ENCODE measurements at regions not wholly inside any gene's neighbourhood (a gene's known extent, or its start where the extent isn't known, plus 50 kb on each side); places are given as distances from the start of the nearest gene placed in this dataset.

DNA sequence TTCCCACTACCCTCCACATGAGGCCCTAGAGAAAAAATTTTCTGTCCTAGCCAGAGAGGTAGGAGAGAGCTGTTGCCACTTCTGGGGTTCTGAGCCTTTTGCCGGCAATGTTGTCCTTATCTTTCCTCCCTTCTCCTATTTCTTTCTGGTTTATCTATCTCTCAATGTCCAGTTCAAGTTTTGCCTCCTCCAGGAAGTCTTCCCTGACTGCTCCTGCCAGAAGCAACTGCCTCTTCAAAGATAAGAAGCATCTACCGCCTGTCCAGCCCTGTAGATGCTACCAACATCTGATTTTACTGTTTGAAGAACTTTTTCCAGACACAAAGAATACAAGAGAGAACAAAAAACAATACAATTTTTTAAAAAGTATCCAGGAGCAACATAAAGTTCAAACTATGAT lies 220.8 kb upstream of the KLHL29 start:
- CTCF ChIA-PET, result interaction anchor here (0.6 kb wide), 1 partner anchor 202 kb away, joined by 13 read pairs; no protein-coding TSS in a partner anchor
- TF ChIP-seq SP1 (IDR thresholded peaks at IDR 0.05) (no peak), ELF4 (IDR thresholded peaks at IDR 0.05) (no peak), ARNT (IDR thresholded peaks at IDR 0.05) (no peak)
- POLR2A ChIA-PET, result no interaction called here
- no peak for DNase-seq (ENCODE audit: extremely low spot score)

DNA sequence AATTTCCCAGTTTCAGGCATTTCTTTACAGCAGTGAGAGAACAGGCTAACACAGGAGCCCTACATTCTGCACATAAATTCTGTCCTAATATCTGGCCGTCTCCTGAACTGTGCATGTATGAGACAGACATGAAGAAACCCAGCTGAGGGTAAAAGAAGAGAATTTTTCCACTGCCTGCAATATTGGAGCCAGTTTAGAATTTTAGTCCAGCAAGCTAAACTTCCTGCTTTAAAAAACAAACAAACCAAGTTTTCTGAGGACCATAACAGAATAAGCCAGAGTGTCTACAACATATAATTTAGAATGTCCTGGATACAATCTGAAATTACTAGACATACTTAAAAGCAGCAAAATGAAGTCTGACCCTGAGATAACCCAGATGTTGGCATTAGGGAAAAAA lies 215.1 kb upstream of the KLHL29 start:
- DNase-seq (ENCODE audit: extremely low spot score), result no peak
- CTCF ChIA-PET, result no interaction called here
- POLR2A ChIA-PET, result no interaction called here
- TF ChIP-seq SP1 (IDR thresholded peaks at IDR 0.05), result no peak
- TF ChIP-seq ZNF384 (IDR thresholded peaks at IDR 0.05), result no peak
- no peak for TF ChIP-seq SUZ12 (IDR thresholded peaks at IDR 0.05)
- no peak for TF ChIP-seq HDGF (IDR thresholded peaks at IDR 0.05; ENCODE audit: borderline replicate concordance)
- no peak for TF ChIP-seq ELF4 (IDR thresholded peaks at IDR 0.05)
- TF ChIP-seq CTBP1 (IDR thresholded peaks at IDR 0.05; ENCODE audit: borderline replicate concordance), result no peak
- no peak for TF ChIP-seq TARDBP (IDR thresholded peaks at IDR 0.05)
- TF ChIP-seq NFRKB (IDR thresholded peaks at IDR 0.05), result no peak
- TF ChIP-seq LEF1 (IDR thresholded peaks at IDR 0.05; ENCODE audit: borderline replicate concordance), result no peak
- TF ChIP-seq BHLHE40 (IDR thresholded peaks at IDR 0.05; ENCODE audit: borderline replicate concordance), result no peak
- TF ChIP-seq, protein P1, sequence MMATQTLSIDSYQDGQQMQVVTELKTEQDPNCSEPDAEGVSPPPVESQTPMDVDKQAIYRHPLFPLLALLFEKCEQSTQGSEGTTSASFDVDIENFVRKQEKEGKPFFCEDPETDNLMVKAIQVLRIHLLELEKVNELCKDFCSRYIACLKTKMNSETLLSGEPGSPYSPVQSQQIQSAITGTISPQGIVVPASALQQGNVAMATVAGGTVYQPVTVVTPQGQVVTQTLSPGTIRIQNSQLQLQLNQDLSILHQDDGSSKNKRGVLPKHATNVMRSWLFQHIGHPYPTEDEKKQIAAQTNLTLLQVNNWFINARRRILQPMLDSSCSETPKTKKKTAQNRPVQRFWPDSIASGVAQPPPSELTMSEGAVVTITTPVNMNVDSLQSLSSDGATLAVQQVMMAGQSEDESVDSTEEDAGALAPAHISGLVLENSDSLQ (IDR thresholded peaks at IDR 0.05), result no peak

DNA sequence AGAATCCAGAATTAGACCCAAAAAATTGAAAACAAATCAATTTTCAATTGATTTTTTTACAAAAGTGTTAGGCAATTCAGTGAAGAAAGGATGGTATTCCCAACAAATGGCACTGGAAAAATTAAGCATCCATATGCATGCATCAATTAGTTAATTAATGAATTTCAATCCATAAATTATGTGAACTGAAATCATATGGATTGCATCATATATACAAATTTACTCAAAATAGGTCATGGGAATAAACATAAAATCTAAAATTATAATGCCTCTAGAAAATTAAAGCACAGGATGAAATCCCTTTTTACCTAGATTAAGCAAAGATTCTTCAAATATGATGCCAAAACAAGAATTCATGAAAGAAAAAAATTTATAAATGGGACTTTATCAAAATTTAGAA lies 213.9 kb upstream of the KLHL29 start:
- ChIA-PET CTCF (no interaction called here), POLR2A (no interaction called here)
- no peak for TF ChIP-seq ZNF384 (IDR thresholded peaks at IDR 0.05)
- no peak for TF ChIP-seq ELF4 (IDR thresholded peaks at IDR 0.05)
- no peak for TF ChIP-seq FOXK2 (IDR thresholded peaks at IDR 0.05)
- no peak for TF ChIP-seq ARNT (IDR thresholded peaks at IDR 0.05)
- TF ChIP-seq NFRKB (IDR thresholded peaks at IDR 0.05), result no peak
- TF ChIP-seq FOXA1 (IDR thresholded peaks at IDR 0.05), result no peak
- no peak for TF ChIP-seq SP1 (IDR thresholded peaks at IDR 0.05)
- no peak for TF ChIP-seq TARDBP (IDR thresholded peaks at IDR 0.05)
- TF ChIP-seq, protein P1 (IDR thresholded peaks at IDR 0.05), result no peak
- TF ChIP-seq SUZ12 (IDR thresholded peaks at IDR 0.05), result no peak
- no peak for TF ChIP-seq LEF1 (IDR thresholded peaks at IDR 0.05; ENCODE audit: borderline replicate concordance)
- TF ChIP-seq HDGF (IDR thresholded peaks at IDR 0.05; ENCODE audit: borderline replicate concordance), result no peak
- no peak for TF ChIP-seq BHLHE40 (IDR thresholded peaks at IDR 0.05; ENCODE audit: borderline replicate concordance)
- no peak for TF ChIP-seq FOXM1 (IDR thresholded peaks at IDR 0.05; ENCODE audit: borderline replicate concordance)
- TF ChIP-seq CTBP1 (IDR thresholded peaks at IDR 0.05; ENCODE audit: borderline replicate concordance), result no peak
- TF ChIP-seq L3MBTL2 (conservative IDR thresholded peaks at IDR 0.05), result no peak
- DNase-seq (ENCODE audit: extremely low spot score), result no peak

DNA sequence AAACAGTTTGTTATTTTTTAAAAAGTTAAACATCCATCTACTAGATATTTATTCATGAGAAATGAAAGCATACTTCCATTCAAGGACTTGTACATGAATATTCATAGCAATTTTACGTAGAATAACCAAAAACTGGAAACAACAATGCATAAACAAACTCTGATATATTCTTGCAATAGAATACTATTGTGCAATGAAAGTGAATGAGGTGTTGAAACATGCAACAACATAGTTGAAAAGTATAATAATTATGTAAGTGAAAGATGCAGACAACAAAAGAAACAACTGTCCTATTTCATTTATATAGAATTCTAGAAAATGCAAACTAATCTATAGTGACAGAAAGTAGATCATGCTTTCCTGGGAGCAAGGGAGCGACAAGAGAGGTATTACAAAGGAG lies 206.6 kb upstream of the KLHL29 start:
- POLR2A ChIA-PET, result no interaction called here
- TF ChIP-seq NFRKB (IDR thresholded peaks at IDR 0.05) (no peak), TARDBP (IDR thresholded peaks at IDR 0.05) (no peak), HDGF (IDR thresholded peaks at IDR 0.05; ENCODE audit: borderline replicate concordance) (no peak), ARNT (IDR thresholded peaks at IDR 0.05) (no peak), ZNF384 (IDR thresholded peaks at IDR 0.05) (no peak), FOXA1 (IDR thresholded peaks at IDR 0.05) (no peak), ELF4 (IDR thresholded peaks at IDR 0.05) (no peak), BHLHE40 (IDR thresholded peaks at IDR 0.05; ENCODE audit: borderline replicate concordance) (no peak), LEF1 (IDR thresholded peaks at IDR 0.05; ENCODE audit: borderline replicate concordance) (no peak), SUZ12 (IDR thresholded peaks at IDR 0.05) (no peak), FOXK2 (IDR thresholded peaks at IDR 0.05) (no peak), SP1 (IDR thresholded peaks at IDR 0.05) (no peak), CTBP1 (IDR thresholded peaks at IDR 0.05; ENCODE audit: borderline replicate concordance) (no peak), L3MBTL2 (conservative IDR thresholded peaks at IDR 0.05) (no peak), FOXM1 (IDR thresholded peaks at IDR 0.05; ENCODE audit: borderline replicate concordance) (no peak)
- TF ChIP-seq, protein P1 (IDR thresholded peaks at IDR 0.05), result no peak
- CTCF ChIA-PET, result no interaction called here
- no peak for DNase-seq (ENCODE audit: extremely low spot score)

DNA sequence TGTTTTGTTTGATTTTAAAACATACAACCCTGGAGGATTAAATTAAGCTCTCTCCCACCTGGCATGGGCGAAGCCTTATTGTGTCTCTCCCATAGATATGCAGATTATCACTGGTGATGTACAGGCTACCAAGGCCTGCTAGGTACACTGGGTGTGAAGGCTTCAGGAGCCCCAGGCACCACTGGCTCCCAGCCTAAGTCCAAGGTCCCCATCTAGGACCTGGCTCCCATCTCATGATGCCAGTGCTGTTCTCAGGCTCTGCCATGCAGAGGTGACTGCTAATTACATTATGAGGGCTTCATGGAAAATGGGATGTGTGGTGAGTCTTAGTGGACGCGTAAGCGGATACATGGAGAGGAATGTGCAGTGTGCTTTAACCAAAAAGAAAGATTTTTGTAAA lies 201.2 kb upstream of the KLHL29 start:
- TF ChIP-seq FOXA1 (IDR thresholded peaks at IDR 0.05), result no peak
- TF ChIP-seq HDGF (IDR thresholded peaks at IDR 0.05; ENCODE audit: borderline replicate concordance), result no peak
- TF ChIP-seq TARDBP (IDR thresholded peaks at IDR 0.05), result no peak
- no peak for TF ChIP-seq ARNT (IDR thresholded peaks at IDR 0.05)
- TF ChIP-seq LEF1 (IDR thresholded peaks at IDR 0.05; ENCODE audit: borderline replicate concordance), result no peak
- TF ChIP-seq ELF4 (IDR thresholded peaks at IDR 0.05), result no peak
- TF ChIP-seq FOXM1 (IDR thresholded peaks at IDR 0.05; ENCODE audit: borderline replicate concordance), result no peak
- no peak for TF ChIP-seq L3MBTL2 (conservative IDR thresholded peaks at IDR 0.05)
- TF ChIP-seq CTBP1 (IDR thresholded peaks at IDR 0.05; ENCODE audit: borderline replicate concordance), result no peak
- TF ChIP-seq, protein P1 (IDR thresholded peaks at IDR 0.05), result no peak
- no peak for TF ChIP-seq SUZ12 (IDR thresholded peaks at IDR 0.05)
- no peak for TF ChIP-seq FOXK2 (IDR thresholded peaks at IDR 0.05)
- TF ChIP-seq SP1 (IDR thresholded peaks at IDR 0.05), result no peak
- TF ChIP-seq NFRKB (IDR thresholded peaks at IDR 0.05), result no peak
- no peak for TF ChIP-seq ZNF384 (IDR thresholded peaks at IDR 0.05)
- no peak for TF ChIP-seq BHLHE40 (IDR thresholded peaks at IDR 0.05; ENCODE audit: borderline replicate concordance)
- DNase-seq (ENCODE audit: extremely low spot score), result no peak
- ChIA-PET POLR2A (no interaction called here), CTCF (no interaction called here)
